ENCODE measurements at regions not wholly inside any gene's neighbourhood (a gene's known extent, or its start where the extent isn't known, plus 50 kb on each side); places are given as distances from the start of the nearest gene placed in this dataset.

DNA sequence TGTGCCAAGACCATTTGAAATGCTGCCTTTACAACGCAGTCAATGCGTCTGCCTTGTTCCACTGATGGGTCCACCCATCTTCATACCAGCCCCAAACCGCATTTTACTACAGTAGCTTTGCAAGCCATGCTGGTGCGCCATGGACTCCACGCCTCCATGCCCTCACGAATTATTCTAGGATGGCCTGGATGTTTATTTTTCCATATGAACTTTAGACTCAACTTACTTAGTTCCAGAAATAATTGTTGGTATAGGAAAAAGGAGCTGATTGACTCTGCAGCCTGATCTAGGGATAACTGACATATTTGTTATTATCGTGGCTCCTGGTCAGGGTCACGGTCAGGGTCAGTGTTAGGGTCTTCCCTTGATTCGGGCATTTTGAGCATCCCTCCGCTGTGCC is 70.0 kb upstream of the ZNF469 start:
- FAIRE-seq (no peak), DNase-seq (ENCODE audit: insufficient read length, low spot score) (no peak)
- TF ChIP-seq, protein P1, sequence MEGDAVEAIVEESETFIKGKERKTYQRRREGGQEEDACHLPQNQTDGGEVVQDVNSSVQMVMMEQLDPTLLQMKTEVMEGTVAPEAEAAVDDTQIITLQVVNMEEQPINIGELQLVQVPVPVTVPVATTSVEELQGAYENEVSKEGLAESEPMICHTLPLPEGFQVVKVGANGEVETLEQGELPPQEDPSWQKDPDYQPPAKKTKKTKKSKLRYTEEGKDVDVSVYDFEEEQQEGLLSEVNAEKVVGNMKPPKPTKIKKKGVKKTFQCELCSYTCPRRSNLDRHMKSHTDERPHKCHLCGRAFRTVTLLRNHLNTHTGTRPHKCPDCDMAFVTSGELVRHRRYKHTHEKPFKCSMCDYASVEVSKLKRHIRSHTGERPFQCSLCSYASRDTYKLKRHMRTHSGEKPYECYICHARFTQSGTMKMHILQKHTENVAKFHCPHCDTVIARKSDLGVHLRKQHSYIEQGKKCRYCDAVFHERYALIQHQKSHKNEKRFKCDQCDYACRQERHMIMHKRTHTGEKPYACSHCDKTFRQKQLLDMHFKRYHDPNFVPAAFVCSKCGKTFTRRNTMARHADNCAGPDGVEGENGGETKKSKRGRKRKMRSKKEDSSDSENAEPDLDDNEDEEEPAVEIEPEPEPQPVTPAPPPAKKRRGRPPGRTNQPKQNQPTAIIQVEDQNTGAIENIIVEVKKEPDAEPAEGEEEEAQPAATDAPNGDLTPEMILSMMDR (IDR thresholded peaks at IDR 0.05; ENCODE audit: insufficient read depth, missing control alignments), result no peak

DNA sequence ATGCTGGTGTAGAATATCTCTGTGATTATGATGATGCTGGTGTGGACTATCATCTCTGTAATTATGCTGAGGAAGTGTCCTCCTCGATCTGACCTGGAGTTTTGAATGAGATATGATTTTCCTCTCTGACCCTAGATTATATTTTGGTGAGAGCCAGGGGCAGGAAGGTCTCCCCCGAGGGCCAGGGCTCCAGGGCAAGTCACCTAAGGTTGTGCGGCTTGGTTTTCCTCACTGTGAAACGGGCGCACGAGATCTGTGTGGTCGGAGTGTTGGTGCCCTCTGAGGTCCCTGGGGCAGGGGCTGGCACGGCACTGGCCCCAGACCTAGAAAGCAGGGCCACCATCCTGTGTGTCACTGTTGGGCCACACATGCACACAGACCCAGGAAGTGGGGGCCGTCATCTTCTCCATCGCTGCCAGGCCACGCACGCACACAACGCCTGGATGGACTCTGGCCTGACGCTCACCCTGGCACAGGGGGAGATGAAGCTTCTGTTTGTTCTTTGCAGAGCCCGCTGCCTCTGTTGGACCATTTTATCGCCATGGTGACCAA is 67.7 kb upstream of the ZNF469 start:
- no peak for DNase-seq (ENCODE audit: insufficient read length, low spot score)

DNA sequence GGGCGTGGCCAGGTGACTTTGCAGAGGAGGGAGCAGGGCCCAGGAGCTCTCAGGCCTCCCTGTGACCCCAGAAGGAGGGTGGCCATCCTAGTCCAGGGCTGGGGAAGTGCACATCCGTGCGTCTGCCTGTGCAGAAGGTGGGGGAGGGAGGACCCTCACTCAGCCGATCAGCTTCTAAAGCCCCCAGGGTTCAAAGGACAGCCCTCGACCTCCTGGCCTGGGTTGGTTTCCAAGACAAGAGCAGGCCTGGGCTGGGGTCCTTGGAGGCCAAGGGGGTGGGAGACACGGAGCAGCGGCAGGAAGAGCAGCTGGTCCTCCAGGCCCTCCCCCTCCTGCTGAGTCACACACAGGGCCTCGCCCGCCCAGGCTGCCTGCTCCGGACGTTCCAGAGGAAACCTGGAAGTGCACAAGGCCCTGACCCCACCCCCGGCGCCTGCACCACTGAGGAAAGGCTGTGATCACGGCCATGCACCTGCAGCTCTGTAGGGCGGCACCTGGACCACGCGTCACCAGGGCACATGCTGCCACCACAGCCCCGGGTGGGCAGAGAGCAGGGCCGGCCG is 67.1 kb upstream of the ZNF469 start:
- DNase-seq (ENCODE audit: insufficient read length, low spot score) (no peak), FAIRE-seq (no peak)
- TF ChIP-seq, protein P1 (IDR thresholded peaks at IDR 0.05; ENCODE audit: insufficient read depth, missing control alignments), result no peak

More for the DNA sequence above, 67.7 kb upstream of the ZNF469 start:
- TF ChIP-seq, protein P1 (IDR thresholded peaks at IDR 0.05; ENCODE audit: insufficient read depth, missing control alignments), result no peak
- FAIRE-seq, result no peak

DNA sequence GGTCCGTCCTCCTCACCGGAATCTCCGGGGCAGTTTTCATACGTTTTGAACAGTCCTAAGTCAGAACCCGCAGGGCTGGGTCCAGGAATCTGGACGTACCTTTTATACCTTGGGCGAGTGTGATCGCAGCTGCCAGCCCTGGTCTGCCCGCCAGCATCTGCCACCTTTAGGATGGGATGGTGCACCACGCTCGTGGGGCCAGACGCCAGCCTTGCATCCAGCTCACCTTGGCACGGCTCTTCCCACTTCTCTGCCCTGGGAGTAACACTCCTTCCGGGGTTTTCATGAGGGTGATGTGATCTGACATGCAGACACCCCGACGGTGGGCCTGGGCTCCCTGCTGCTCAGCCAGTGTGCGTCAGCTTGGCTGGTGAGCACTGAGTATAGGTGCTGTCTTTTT is 66.6 kb upstream of the ZNF469 start:
- no peak for DNase-seq (ENCODE audit: insufficient read length, low spot score)
- TF ChIP-seq, protein P1 (IDR thresholded peaks at IDR 0.05; ENCODE audit: insufficient read depth, missing control alignments), result no peak
- no peak for FAIRE-seq

DNA sequence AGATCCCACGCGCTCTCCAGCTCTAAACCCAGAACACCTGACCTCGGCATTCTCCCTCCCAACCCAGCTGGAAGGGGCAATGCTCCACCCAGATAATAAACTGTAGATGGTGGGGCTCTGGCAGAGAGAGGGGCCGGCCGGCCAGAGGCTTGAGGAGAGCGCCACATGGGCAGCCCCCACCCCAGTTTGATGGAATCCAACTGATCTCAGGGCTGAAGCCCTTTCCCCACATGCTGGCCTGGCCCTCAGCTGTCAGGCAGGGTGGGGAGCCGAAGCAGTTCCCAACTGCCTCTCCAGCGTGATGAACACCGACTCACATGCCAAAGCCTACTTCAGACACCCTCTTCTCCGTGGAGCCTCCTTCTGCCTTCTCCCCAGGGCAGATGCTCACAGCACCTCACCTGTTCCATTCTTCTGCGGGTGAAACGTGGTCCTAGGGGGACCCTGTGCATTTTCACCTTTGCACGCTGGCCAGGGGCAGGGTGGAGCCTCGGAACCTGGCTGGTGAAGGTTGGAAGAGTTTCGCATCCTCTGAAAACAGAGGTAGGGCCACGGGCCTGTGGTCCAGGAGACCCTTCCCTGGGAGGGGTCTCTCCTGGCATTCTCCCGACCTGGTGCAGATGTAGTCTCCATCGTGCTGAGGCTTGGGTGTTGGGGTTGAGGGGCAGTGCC is 65.7 kb upstream of the ZNF469 start:
- DNase-seq (ENCODE audit: insufficient read length, low spot score), result no peak
- no peak for FAIRE-seq
- TF ChIP-seq, protein P1 (IDR thresholded peaks at IDR 0.05; ENCODE audit: insufficient read depth, missing control alignments), result no peak

DNA sequence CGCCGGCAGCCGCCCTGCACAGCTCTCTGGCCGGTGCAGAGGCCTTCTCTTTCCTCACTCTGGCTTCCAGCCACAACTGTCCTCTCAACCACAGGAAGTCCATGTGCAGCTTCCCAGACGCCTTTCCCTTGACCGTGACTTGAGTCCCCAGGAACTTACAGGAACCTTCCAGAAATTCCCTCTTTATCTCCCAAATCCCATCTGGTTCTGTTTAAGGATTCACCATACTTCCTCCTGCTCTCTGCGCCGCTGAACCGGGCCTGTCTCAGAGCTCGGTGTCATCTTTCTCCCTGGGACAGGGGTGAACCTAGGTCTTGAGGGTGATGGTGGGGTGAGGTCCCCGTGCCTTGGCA is 65.2 kb upstream of the ZNF469 start:
- no peak for DNase-seq (ENCODE audit: insufficient read length, low spot score)
- TF ChIP-seq, protein P1 (IDR thresholded peaks at IDR 0.05; ENCODE audit: insufficient read depth, missing control alignments), result no peak
- FAIRE-seq, result no peak

DNA sequence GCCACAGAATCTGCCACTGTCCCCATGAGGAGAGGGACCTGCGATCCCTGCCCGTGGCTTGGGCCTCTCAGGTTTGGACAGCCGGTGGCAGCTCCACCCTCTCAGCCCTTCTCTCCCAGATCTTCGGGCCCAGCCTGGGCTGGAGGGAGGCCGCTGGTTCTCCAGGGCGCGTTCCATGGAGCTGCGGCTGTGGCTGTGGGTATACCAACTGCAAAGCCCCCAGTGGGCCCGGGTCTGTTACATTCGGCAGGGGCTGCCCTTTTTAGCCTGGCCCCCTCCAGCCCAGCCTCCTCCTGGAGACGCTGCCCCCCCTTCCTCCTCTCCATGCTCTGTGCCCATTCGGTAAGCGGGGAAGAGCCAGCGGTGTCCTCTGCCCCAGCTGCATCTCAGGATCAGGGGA is 64.7 kb upstream of the ZNF469 start:
- TF ChIP-seq, protein P1 (IDR thresholded peaks at IDR 0.05; ENCODE audit: insufficient read depth, missing control alignments), result no peak

More for the DNA sequence above, 64.7 kb upstream of the ZNF469 start:
- FAIRE-seq, result no peak
- DNase-seq (ENCODE audit: insufficient read length, low spot score), result no peak

Data from D721Med (cell line).